GM12878 (cell line): ENCODE measurements at regions not wholly inside any gene's neighbourhood (a gene's known extent, or its start where the extent isn't known, plus 50 kb on each side); places are given as distances from the start of the nearest gene placed in this dataset.

Experiments
- ASH2L ChIP-seq: fragments of 300-600, 200-600 bp; sonication (generic); IDR thresholded peaks from 2 replicates; pipeline ENCODE4 v1.6.1; 2017; ENCODE audit warnings: low read depth, mild to moderate bottlenecking, borderline replicate concordance
- BCL11A ChIP-seq: IDR thresholded peaks from 2 replicates; pipeline ENCODE4 v1.6.1; 2011; ENCODE audit warnings: low read depth, low read length
- BRCA1 ChIP-seq: IDR thresholded peaks from 2 replicates; pipeline ENCODE4 v1.6.1; 2011; ENCODE audit warnings: low read depth, low read length, improper control_type of control experiment
- CBFB ChIP-seq: IDR thresholded peaks from 2 replicates; pipeline ENCODE4 v1.6.1; 2016; ENCODE audit warnings: antibody characterized with exemption, low read depth
- CREM ChIP-seq: IDR thresholded peaks from 2 replicates; pipeline ENCODE4 v1.6.1; 2014; ENCODE audit warnings: antibody characterized with exemption, low read depth
- CUX1 ChIP-seq: IDR thresholded peaks from 2 replicates; pipeline ENCODE4 v1.6.1; 2012; ENCODE audit warnings: improper control_type of control experiment, low read depth, low read length; ENCODE audit not compliant: insufficient replicate concordance
- DPF2 ChIP-seq: fragments of 450-650 bp; IDR thresholded peaks from 2 replicates; pipeline ENCODE4 v1.6.1; 2017; ENCODE audit warnings: mild to moderate bottlenecking
- HCFC1 ChIP-seq: fragments of 150-350 bp; IDR thresholded peaks from 2 replicates; pipeline ENCODE4 v1.6.1; 2014; ENCODE audit warnings: low read length
- NFXL1 ChIP-seq: fragments of 450-650 bp; IDR thresholded peaks from 2 replicates; pipeline ENCODE4 v1.6.1; 2017; ENCODE audit warnings: antibody characterized with exemption, mild to moderate bottlenecking, borderline replicate concordance
- NR2F1 ChIP-seq: fragments of 450-650 bp; conservative IDR thresholded peaks from 2 replicates; pipeline ENCODE4 v1.6.1; 2017; ENCODE audit warnings: mild to moderate bottlenecking
- PAX8 ChIP-seq: fragments of 450-650 bp; IDR thresholded peaks from 2 replicates; pipeline ENCODE4 v1.6.1; 2017; ENCODE audit warnings: mild to moderate bottlenecking, moderate library complexity
- RELA ChIP-seq: fragments of 450-650 bp; IDR thresholded peaks from 2 replicates; pipeline ENCODE4 v1.8.0; 2014; ENCODE audit warnings: borderline replicate concordance; ENCODE audit not compliant: partially characterized antibody
- RUNX3 ChIP-seq: IDR thresholded peaks from 2 replicates; pipeline ENCODE4 v1.6.1; 2012; ENCODE audit warnings: low read length, inconsistent platforms
- SMARCA5 ChIP-seq: fragments of 450-650 bp; IDR thresholded peaks from 2 replicates; pipeline ENCODE4 v1.6.1; 2017; ENCODE audit warnings: mild to moderate bottlenecking
- SRF ChIP-seq, 2 experiments: IDR thresholded peaks; 2 replicates each; pipeline ENCODE4 v1.6.1; 2011; ENCODE audit warnings: low read depth in 2 of 2, low read length in 2 of 2, mild to moderate bottlenecking in 1 of 2, moderate library complexity in 1 of 2
- SUZ12 ChIP-seq: fragments of 200-600 bp; sonication (generic); IDR thresholded peaks from one replicate; pipeline ENCODE4 v1.6.1; 2018; ENCODE audit warnings: antibody characterized with exemption, mild to moderate bottlenecking; ENCODE audit not compliant: unreplicated experiment
- TCF3 ChIP-seq: IDR thresholded peaks from 2 replicates; pipeline ENCODE4 v1.6.1; 2012; ENCODE audit warnings: low read depth, mild to moderate bottlenecking, low read length, borderline replicate concordance; ENCODE audit not compliant: insufficient read depth
- TCF7 ChIP-seq: IDR thresholded peaks from 2 replicates; pipeline ENCODE4 v1.6.1; 2014; ENCODE audit warnings: antibody characterized with exemption, borderline replicate concordance
- ZBTB40 ChIP-seq: fragments of 450-650 bp; IDR thresholded peaks from 2 replicates; pipeline ENCODE4 v1.6.1; 2016; ENCODE audit warnings: mild to moderate bottlenecking, moderate library complexity, borderline replicate concordance
- TF ChIP-seq, protein P1 (sequence below), 3 experiments: IDR thresholded peaks in 2 of 3; conservative IDR thresholded peaks in 1 of 3; 2 replicates each; pipeline ENCODE4 v1.5.1; 2011; ENCODE audit warnings: low read depth in 3 of 3, low read length in 3 of 3, mild to moderate bottlenecking in 3 of 3, control low read depth in 2 of 3, moderate library complexity in 2 of 3, inconsistent platforms in 1 of 3, mixed read lengths in 1 of 3; ENCODE audit not compliant: control insufficient read depth in 2 of 3, insufficient read depth in 1 of 3; ENCODE audit errors: extremely low read depth in 1 of 3

GRCh38 chr1:58903514-58904298 is 119.9 kb upstream of the JUN start (continued):
- TF ChIP-seq CUX1 (no peak), PAX8 (no peak), SUZ12 (no peak), ASH2L (no peak; the same call in 1 of the 2 replicates), RUNX3 (no peak), HCFC1 (no peak), CREM (no peak; the same call in 1 of the 2 replicates), DPF2 (peak; percentile 76; the same call in 1 of the 2 replicates), ZBTB40 (no peak), SMARCA5 (no peak), BCL11A (0 out of 2 replicates have a peak, but pooled peaks have one; percentile 25), TCF3 (no peak), BRCA1 (no peak), NFXL1 (no peak), CBFB (no peak), SRF (IDR thresholded peaks at IDR 0.05; ENCODE audit: low read depth in 2 of 2, low read length in 2 of 2) (peak in 1 of 2 experiments; percentile 70; a peak in 2 of 4 replicates), RELA (no peak), NR2F1 (peak; percentile 72), TCF7 (no peak)
- TF ChIP-seq, protein P1, sequence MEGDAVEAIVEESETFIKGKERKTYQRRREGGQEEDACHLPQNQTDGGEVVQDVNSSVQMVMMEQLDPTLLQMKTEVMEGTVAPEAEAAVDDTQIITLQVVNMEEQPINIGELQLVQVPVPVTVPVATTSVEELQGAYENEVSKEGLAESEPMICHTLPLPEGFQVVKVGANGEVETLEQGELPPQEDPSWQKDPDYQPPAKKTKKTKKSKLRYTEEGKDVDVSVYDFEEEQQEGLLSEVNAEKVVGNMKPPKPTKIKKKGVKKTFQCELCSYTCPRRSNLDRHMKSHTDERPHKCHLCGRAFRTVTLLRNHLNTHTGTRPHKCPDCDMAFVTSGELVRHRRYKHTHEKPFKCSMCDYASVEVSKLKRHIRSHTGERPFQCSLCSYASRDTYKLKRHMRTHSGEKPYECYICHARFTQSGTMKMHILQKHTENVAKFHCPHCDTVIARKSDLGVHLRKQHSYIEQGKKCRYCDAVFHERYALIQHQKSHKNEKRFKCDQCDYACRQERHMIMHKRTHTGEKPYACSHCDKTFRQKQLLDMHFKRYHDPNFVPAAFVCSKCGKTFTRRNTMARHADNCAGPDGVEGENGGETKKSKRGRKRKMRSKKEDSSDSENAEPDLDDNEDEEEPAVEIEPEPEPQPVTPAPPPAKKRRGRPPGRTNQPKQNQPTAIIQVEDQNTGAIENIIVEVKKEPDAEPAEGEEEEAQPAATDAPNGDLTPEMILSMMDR (IDR thresholded peaks at IDR 0.05 in 2 of 3, conservative IDR thresholded peaks at IDR 0.05 in 1 of 3; ENCODE audit: control insufficient read depth in 2 of 3, extremely low read depth in 1 of 3, insufficient read depth in 1 of 3, low read depth in 3 of 3, low read length in 3 of 3): no peak
